MCF 10A (cell line): ENCODE measurements at regions not wholly inside any gene's neighbourhood (a gene's known extent, or its start where the extent isn't known, plus 50 kb on each side); places are given as distances from the start of the nearest gene placed in this dataset.

ENCODE experiments used
- BruUV-seq: library from RNA; stranded (reverse); fragments of 400-500 nt; replicated peaks from 2 replicates; lab custom pipeline; 2021; lab: Mats Ljungman, UMichigan
- CTCF ChIA-PET: fragments of 300-600 bp; sonication (Branson Sonifier 250); formaldehyde crosslinking; extraction: SDS; loops from one replicate; lab custom pipeline; 2021; ENCODE audit warnings: antibody characterized with exemption, inconsistent platforms; lab: Yijun Ruan, JAX
- POLR2A ChIA-PET: fragments of 300-600, 350-650 bp; sonication (Branson Sonifier 250); formaldehyde crosslinking; extraction: SDS; loops from one replicate; lab custom pipeline; 2020; ENCODE audit warnings: antibody characterized with exemption, inconsistent platforms; lab: Yijun Ruan, JAX
- DNase-seq: peaks from one replicate; pipeline ENCODE4 v3.0.0-alpha.2; 2018; ENCODE audit not compliant: unreplicated experiment
- H3K27ac Mint-ChIP-seq: one replicate; pipeline ENCODE4 v1.8.0; 2022; ENCODE audit warnings: mild to moderate bottlenecking, low read depth, mixed read lengths; ENCODE audit not compliant: unreplicated experiment
- H3K27me3 Mint-ChIP-seq: one replicate; pipeline ENCODE4 v1.8.0; 2022; ENCODE audit warnings: mixed read lengths; ENCODE audit not compliant: insufficient read depth, unreplicated experiment
- H3K36me3 Mint-ChIP-seq: one replicate; pipeline ENCODE4 v1.8.0; 2022; ENCODE audit warnings: mild to moderate bottlenecking, moderate library complexity, mixed read lengths; ENCODE audit not compliant: insufficient read depth, unreplicated experiment
- H3K4me1 Mint-ChIP-seq: one replicate; pipeline ENCODE4 v1.8.0; 2022; ENCODE audit warnings: mixed read lengths; ENCODE audit not compliant: insufficient read depth, unreplicated experiment
- H3K4me3 Mint-ChIP-seq: one replicate; pipeline ENCODE4 v1.8.0; 2022; ENCODE audit warnings: mild to moderate bottlenecking, moderate library complexity, mixed read lengths; ENCODE audit not compliant: unreplicated experiment
- H3K9me3 Mint-ChIP-seq: one replicate; pipeline ENCODE4 v1.8.0; 2022; ENCODE audit warnings: mixed read lengths; ENCODE audit not compliant: unreplicated experiment
- CTCF ChIP-seq: fragments of 200-600 bp; IDR thresholded peaks from one replicate; pipeline ENCODE4 v1.8.0; 2022; ENCODE audit warnings: antibody characterized with exemption, mild to moderate bottlenecking; ENCODE audit not compliant: unreplicated experiment
- intact Hi-C: fragments of 100-400 bp; cut with micrococcal nuclease; formaldehyde crosslinking; loops from 2 replicates; pipeline ENCODE4 v1.14.1; 2022

GRCh38 chr20:42020316-42020715 lies 402.1 kb upstream of the CHD6 start:
- POLR2A ChIA-PET, result no interaction called here
- H3K9me3 Mint-ChIP-seq, result peaks cover 53% of the 10 kb centered on the region
- TF ChIP-seq CTCF, result no peak
- H3K27me3 Mint-ChIP-seq, result no peaks in the 10 kb centered on the region
- no TSS peak for BruUV-seq
- no peak overlapping the region for H3K27ac Mint-ChIP-seq
- H3K4me1 Mint-ChIP-seq, result no peaks in the 10 kb centered on the region
- DNase-seq, result no peak
- H3K4me3 Mint-ChIP-seq, result no peak overlapping the region
- CTCF ChIA-PET, result no interaction called here
- H3K36me3 Mint-ChIP-seq, result no peaks in the 10 kb centered on the region
- intact Hi-C loops, result no loop called here

- H3K27ac Mint-ChIP-seq, result no peak overlapping the region
- no peaks in the 10 kb centered on the region for H3K36me3 Mint-ChIP-seq
- no peak for DNase-seq
- intact Hi-C loops, result no loop called here
- no peaks in the 10 kb centered on the region for H3K4me1 Mint-ChIP-seq
- H3K9me3 Mint-ChIP-seq, result peaks cover 60% of the 10 kb centered on the region
- POLR2A ChIA-PET, result no interaction called here
- H3K4me3 Mint-ChIP-seq, result no peak overlapping the region
- H3K27me3 Mint-ChIP-seq, result no peaks in the 10 kb centered on the region
- no TSS peak for BruUV-seq
- no peak for TF ChIP-seq CTCF
- CTCF ChIA-PET, result no interaction called here
Observed at GRCh38 chr20:42018979-42019378, 400.8 kb upstream of the CHD6 start.

GRCh38 chr20:42010090-42010489 lies 391.9 kb upstream of the CHD6 start:
- TF ChIP-seq CTCF, result no peak
- ChIA-PET CTCF (no interaction called here), POLR2A (no interaction called here)
- Mint-ChIP-seq H3K27me3 (no peaks in the 10 kb centered on the region), H3K27ac (no peak overlapping the region), H3K4me1 (no peaks in the 10 kb centered on the region), H3K4me3 (no peak overlapping the region), H3K36me3 (no peaks in the 10 kb centered on the region), H3K9me3 (peaks cover 55% of the 10 kb centered on the region)
- DNase-seq, result no peak
- no TSS peak for BruUV-seq
- intact Hi-C loops, result no loop called here

- ChIA-PET CTCF (interaction anchor here (0.9 kb wide), 1 partner anchor 69 kb away, joined by 5 read pairs; no protein-coding TSS in a partner anchor), POLR2A (interaction anchor here (0.6 kb wide), 1 partner anchor 251 kb away, joined by 4 read pairs; no protein-coding TSS in a partner anchor)
- no TSS peak for BruUV-seq
- no peak for TF ChIP-seq CTCF
- Mint-ChIP-seq H3K27me3 (no peaks in the 10 kb centered on the region), H3K4me3 (no peak overlapping the region), H3K9me3 (peaks cover 46% of the 10 kb centered on the region), H3K27ac (no peak overlapping the region), H3K36me3 (no peaks in the 10 kb centered on the region), H3K4me1 (no peaks in the 10 kb centered on the region)
- no peak for DNase-seq
- intact Hi-C loops, result no loop called here
Observed at GRCh38 chr20:42007251-42007650, 389.1 kb upstream of the CHD6 start.
